ENCODE measurements at regions not wholly inside any gene's neighbourhood (a gene's known extent, or its start where the extent isn't known, plus 50 kb on each side); places are given as distances from the start of the nearest gene placed in this dataset.

- DNase-seq: no peak
These were observed 103.3 kb upstream of the EPHA4 start for GRCh38 chr2:221675201-221675908.

GRCh38 chr2:221674446-221674845 is 102.3 kb upstream of the EPHA4 start:
- no peak for DNase-seq

- DNase-seq: no peak
These were observed 101.1 kb upstream of the EPHA4 start for GRCh38 chr2:221673248-221673647.

- DNase-seq: no peak
These were observed 99.4 kb upstream of the EPHA4 start for GRCh38 chr2:221671515-221671914.

- DNase-seq: no peak
These were observed 90.7 kb upstream of the EPHA4 start for GRCh38 chr2:221662689-221663391.

- no peak for DNase-seq
These were observed 85.7 kb upstream of the EPHA4 start for GRCh38 chr2:221657806-221658205.

- no peak for DNase-seq
These were observed 83.2 kb upstream of the EPHA4 start for GRCh38 chr2:221655300-221655699.

- no peak for DNase-seq
These were observed 81.1 kb upstream of the EPHA4 start for GRCh38 chr2:221653182-221653581.

GRCh38 chr2:221649051-221649775 is 77.1 kb upstream of the EPHA4 start:
- no peak for DNase-seq

GRCh38 chr2:221642447-221642846 is 70.3 kb upstream of the EPHA4 start:
- DNase-seq: no peak

- no peak for DNase-seq
These were observed 69.2 kb upstream of the EPHA4 start for GRCh38 chr2:221641181-221641871.

- no peak for DNase-seq
These were observed 68.6 kb upstream of the EPHA4 start for GRCh38 chr2:221640686-221641085.

GRCh38 chr2:221637851-221638250 is 65.7 kb upstream of the EPHA4 start:
- DNase-seq: no peak

- no peak for DNase-seq
These were observed 63.8 kb upstream of the EPHA4 start for GRCh38 chr2:221635949-221636348.

- no peak for DNase-seq
These were observed 57.4 kb upstream of the EPHA4 start for GRCh38 chr2:221629468-221629867.

- no peak for DNase-seq
These were observed 52.4 kb upstream of the EPHA4 start for GRCh38 chr2:221624475-221624874.
